ENCODE measurements at regions not wholly inside any gene's neighbourhood (a gene's known extent, or its start where the extent isn't known, plus 50 kb on each side); places are given as distances from the start of the nearest gene placed in this dataset.

GRCh38 chr12:75825686-75826085 lies 205.9 kb downstream of the PHLDA1 start:
- H3F3A ChIP-seq (replicated peaks; ENCODE audit: low read depth), result no peaks in the 10 kb centered on the region
- no peaks in the 10 kb centered on the region for H3K36me3 ChIP-seq (ENCODE audit: insufficient read depth)
- H3K9me2 ChIP-seq (ENCODE audit: insufficient read depth), result peaks cover 7% of the 10 kb centered on the region; the same call in 1 of the 2 replicates
- Mint-ChIP-seq H3K4me1 (peaks cover 15% of the 10 kb centered on the region), H3K9me3 (no peaks in the 10 kb centered on the region), H3K27ac (no peak overlapping the region), H3K4me3 (no peak overlapping the region), H3K36me3 (ENCODE audit: low read depth) (no peaks in the 10 kb centered on the region), H3K27me3 (ENCODE audit: insufficient read depth, low read depth, poor library complexity) (no peaks in the 10 kb centered on the region)
- TF ChIP-seq NANOG (IDR thresholded peaks at IDR 0.05; ENCODE audit: borderline replicate concordance) (no peak), EZH2phosphoT487 (IDR thresholded peaks at IDR 0.05; ENCODE audit: unreplicated experiment) (no peak), ZNF114 (CRISPR knock-in tag; IDR thresholded peaks at IDR 0.05) (no peak), ZNF331 (CRISPR knock-in tag; IDR thresholded peaks at IDR 0.05; ENCODE audit: low read depth) (no peak), CREB1 (CRISPR knock-in tag; IDR thresholded peaks at IDR 0.05; ENCODE audit: low read depth) (no peak), CTCF (conservative IDR thresholded peaks at IDR 0.05; ENCODE audit: low read depth in 2 of 2) (no peak), JUNB (IDR thresholded peaks at IDR 0.05; ENCODE audit: unreplicated experiment) (no peak), STAT1 (IDR thresholded peaks at IDR 0.05; ENCODE audit: unreplicated experiment) (no peak), EZH2 (IDR thresholded peaks at IDR 0.05; ENCODE audit: low read depth, unreplicated experiment) (no peak)
- H3K79me2 ChIP-seq (replicated peaks; ENCODE audit: insufficient read depth), result no peaks in the 10 kb centered on the region
- no peak overlapping the region for H3K4me3 ChIP-seq
- no peak overlapping the region for H2AFZ ChIP-seq
- H4K20me1 ChIP-seq (replicated peaks; ENCODE audit: insufficient read depth), result no peaks in the 10 kb centered on the region
- no peak overlapping the region for H3K27ac ChIP-seq (ENCODE audit: low read depth)
- H3K4me1 ChIP-seq (ENCODE audit: insufficient read depth), result peaks cover 7% of the 10 kb centered on the region; the same call in 1 of the 2 replicates
- H3K27me3 ChIP-seq (ENCODE audit: insufficient read depth), result no peaks in the 10 kb centered on the region
- no peak overlapping the region for H3K4me2 ChIP-seq
- DNase-seq (ENCODE audit: low spot score), result no peak
- no peak for ATAC-seq

GRCh38 chr12:75823475-75823874 lies 208.1 kb downstream of the PHLDA1 start:
- H3K4me1 ChIP-seq (ENCODE audit: insufficient read depth), result peaks cover 16% of the 10 kb centered on the region
- peaks cover 34% of the 10 kb centered on the region for H3K4me1 Mint-ChIP-seq
- no peak for TF ChIP-seq ETS1 (IDR thresholded peaks at IDR 0.05)
- no peak for TF ChIP-seq ZNF462 (CRISPR knock-in tag; IDR thresholded peaks at IDR 0.05)
- TF ChIP-seq CTCF (conservative IDR thresholded peaks at IDR 0.05; ENCODE audit: low read depth in 2 of 2), result no peak
- TF ChIP-seq ZNF114 (CRISPR knock-in tag; IDR thresholded peaks at IDR 0.05), result no peak
- no peak for TF ChIP-seq NANOG (IDR thresholded peaks at IDR 0.05; ENCODE audit: borderline replicate concordance)
- TF ChIP-seq CREB1 (CRISPR knock-in tag; IDR thresholded peaks at IDR 0.05; ENCODE audit: low read depth), result no peak

More at GRCh38 chr12:75823475-75823874, 208.1 kb downstream of the PHLDA1 start:
- H3K27me3 Mint-ChIP-seq (ENCODE audit: insufficient read depth, low read depth, poor library complexity), result no peaks in the 10 kb centered on the region
- no peaks in the 10 kb centered on the region for H3F3A ChIP-seq (replicated peaks; ENCODE audit: low read depth)
- peaks cover 7% of the 10 kb centered on the region; the same call in 1 of the 2 replicates for H3K9me2 ChIP-seq (ENCODE audit: insufficient read depth)
- no peaks in the 10 kb centered on the region for H4K20me1 ChIP-seq (replicated peaks; ENCODE audit: insufficient read depth)
- no peak overlapping the region for H3K4me3 Mint-ChIP-seq
- no peak overlapping the region for H3K27ac Mint-ChIP-seq
- ATAC-seq (no peak), DNase-seq (ENCODE audit: low spot score) (no peak)
- H3K79me2 ChIP-seq (replicated peaks; ENCODE audit: insufficient read depth), result no peaks in the 10 kb centered on the region
- no peak overlapping the region for H3K27ac ChIP-seq (ENCODE audit: low read depth)
- no peaks in the 10 kb centered on the region for H3K36me3 Mint-ChIP-seq (ENCODE audit: low read depth)
- no peaks in the 10 kb centered on the region for H3K9me3 Mint-ChIP-seq
- no peaks in the 10 kb centered on the region for H3K36me3 ChIP-seq (ENCODE audit: insufficient read depth)
- no peak overlapping the region for H3K4me3 ChIP-seq
- no peak overlapping the region; the same call in 1 of the 2 replicates for H3K4me2 ChIP-seq
- H2AFZ ChIP-seq, result no peak overlapping the region
- no peaks in the 10 kb centered on the region for H3K27me3 ChIP-seq (ENCODE audit: insufficient read depth)

Measured in GM23338 (cell line).